ENCODE measurements at regions not wholly inside any gene's neighbourhood (a gene's known extent, or its start where the extent isn't known, plus 50 kb on each side); places are given as distances from the start of the nearest gene placed in this dataset.
"Not testable (repeated sequence)": the region's sequence is repeated elsewhere in the genome, so short reads cannot be mapped to it uniquely, and the experiment has no call there.

GRCh38 chr6:68077661-68078060 is 557.4 kb upstream of the ADGRB3 start:
- DNase-seq = no peak
- Mint-ChIP-seq H3K4me3 (no peak overlapping the region), H3K9me3 (peaks cover 7% of the 10 kb centered on the region), H3K36me3 (ENCODE audit: low read depth) (no peaks in the 10 kb centered on the region), H3K27me3 (ENCODE audit: insufficient read depth) (no peaks in the 10 kb centered on the region; the same call in 1 of the 2 replicates), H3K4me1 (ENCODE audit: low read depth) (no peaks in the 10 kb centered on the region), H3K27ac (no peak overlapping the region)
- no peak for TF ChIP-seq CTCF (IDR thresholded peaks at IDR 0.05)

GRCh38 chr6:68071740-68072139 is 563.3 kb upstream of the ADGRB3 start:
- Mint-ChIP-seq H3K27ac (no peak overlapping the region), H3K27me3 (ENCODE audit: insufficient read depth) (no peaks in the 10 kb centered on the region; the same call in 1 of the 2 replicates), H3K36me3 (ENCODE audit: low read depth) (no peaks in the 10 kb centered on the region), H3K9me3 (peaks cover 20% of the 10 kb centered on the region), H3K4me3 (no peak overlapping the region), H3K4me1 (ENCODE audit: low read depth) (no peaks in the 10 kb centered on the region)
- TF ChIP-seq CTCF (IDR thresholded peaks at IDR 0.05) = no peak
- DNase-seq = no peak

GRCh38 chr6:68069921-68070710 is 565.0 kb upstream of the ADGRB3 start:
- Mint-ChIP-seq H3K36me3 (ENCODE audit: low read depth) (no peaks in the 10 kb centered on the region), H3K9me3 (peaks cover 18% of the 10 kb centered on the region), H3K4me1 (ENCODE audit: low read depth) (no peaks in the 10 kb centered on the region), H3K4me3 (no peak overlapping the region), H3K27me3 (ENCODE audit: insufficient read depth) (no peaks in the 10 kb centered on the region), H3K27ac (no peak overlapping the region)
- no peak for TF ChIP-seq CTCF (IDR thresholded peaks at IDR 0.05)
- DNase-seq = no peak

GRCh38 chr6:68059899-68060298 is 575.2 kb upstream of the ADGRB3 start:
- H3K9me3 Mint-ChIP-seq = peaks cover 17% of the 10 kb centered on the region
- no peak for TF ChIP-seq CTCF (IDR thresholded peaks at IDR 0.05)
- no peak for DNase-seq
- no peak overlapping the region; the same call in 1 of the 2 replicates for H3K27ac Mint-ChIP-seq
- no peaks in the 10 kb centered on the region for H3K4me1 Mint-ChIP-seq (ENCODE audit: low read depth)
- no peaks in the 10 kb centered on the region for H3K27me3 Mint-ChIP-seq (ENCODE audit: insufficient read depth)
- no peaks in the 10 kb centered on the region for H3K36me3 Mint-ChIP-seq (ENCODE audit: low read depth)
- H3K4me3 Mint-ChIP-seq = peak overlapping the region; percentile 46; the same call in 1 of the 2 replicates

- H3K27ac Mint-ChIP-seq = no peak overlapping the region
- H3K27me3 Mint-ChIP-seq (ENCODE audit: insufficient read depth) = no peaks in the 10 kb centered on the region
- H3K4me3 Mint-ChIP-seq = peak overlapping the region; percentile 46; the same call in 1 of the 2 replicates
- peaks cover 15% of the 10 kb centered on the region for H3K9me3 Mint-ChIP-seq
- no peak for TF ChIP-seq CTCF (IDR thresholded peaks at IDR 0.05)
- no peaks in the 10 kb centered on the region for H3K4me1 Mint-ChIP-seq (ENCODE audit: low read depth)
- H3K36me3 Mint-ChIP-seq (ENCODE audit: low read depth) = no peaks in the 10 kb centered on the region
- no peak for DNase-seq
These were observed 575.8 kb upstream of the ADGRB3 start for GRCh38 chr6:68059261-68059660.

- H3K27ac Mint-ChIP-seq; H3K36me3 Mint-ChIP-seq (ENCODE audit: low read depth); H3K4me1 Mint-ChIP-seq (ENCODE audit: low read depth); H3K27me3 Mint-ChIP-seq (ENCODE audit: insufficient read depth); H3K4me3 Mint-ChIP-seq; DNase-seq: not testable (repeated sequence)
- peaks cover 15% of the 10 kb centered on the region for H3K9me3 Mint-ChIP-seq
These were observed 578.5 kb upstream of the ADGRB3 start for GRCh38 chr6:68056596-68056995.
